ENCODE measurements at regions not wholly inside any gene's neighbourhood (a gene's known extent, or its start where the extent isn't known, plus 50 kb on each side); places are given as distances from the start of the nearest gene placed in this dataset.

GRCh38 chr11:56852131-56852530 lies 103.6 kb upstream of the OR9G4 start:
- Histone ChIP-seq H4K20me1 (ENCODE audit: insufficient read depth, low read length) (no peaks in the 10 kb centered on the region), H3K4me1 (ENCODE audit: low read length) (no peaks in the 10 kb centered on the region), H2AFZ (ENCODE audit: low read depth, low read length) (no peak overlapping the region), H3K36me3 (replicated peaks; ENCODE audit: low read depth, low read length) (no peaks in the 10 kb centered on the region), H3K9me3 (ENCODE audit: insufficient read depth, low read length) (no peaks in the 10 kb centered on the region), H3K4me3 (ENCODE audit: low read length) (no peak overlapping the region), H3K27me3 (ENCODE audit: low read depth, low read length) (no peaks in the 10 kb centered on the region), H3K27ac (ENCODE audit: low read length) (no peak overlapping the region), H3K4me2 (ENCODE audit: low read length) (no peak overlapping the region), H3K9ac (ENCODE audit: low read length) (no peak overlapping the region), H3K79me2 (ENCODE audit: low read length) (no peaks in the 10 kb centered on the region)
- TF ChIP-seq EZH2phosphoT487 (IDR thresholded peaks at IDR 0.05; ENCODE audit: low read depth) (no peak), CTCF (IDR thresholded peaks at IDR 0.05; ENCODE audit: low read depth, low read length) (no peak)

GRCh38 chr11:56849852-56850251 lies 101.4 kb upstream of the OR9G4 start:
- Histone ChIP-seq H3K4me2 (ENCODE audit: low read length) (no peak overlapping the region), H2AFZ (ENCODE audit: low read depth, low read length) (no peak overlapping the region), H3K27ac (ENCODE audit: low read length) (no peak overlapping the region), H3K9ac (ENCODE audit: low read length) (no peak overlapping the region), H3K36me3 (replicated peaks; ENCODE audit: low read depth, low read length) (no peaks in the 10 kb centered on the region), H3K4me3 (ENCODE audit: low read length) (no peak overlapping the region), H3K9me3 (ENCODE audit: insufficient read depth, low read length) (no peaks in the 10 kb centered on the region), H3K4me1 (ENCODE audit: low read length) (no peaks in the 10 kb centered on the region), H3K79me2 (ENCODE audit: low read length) (no peaks in the 10 kb centered on the region), H4K20me1 (ENCODE audit: insufficient read depth, low read length) (no peaks in the 10 kb centered on the region), H3K27me3 (ENCODE audit: low read depth, low read length) (no peaks in the 10 kb centered on the region)
- TF ChIP-seq EZH2phosphoT487 (IDR thresholded peaks at IDR 0.05; ENCODE audit: low read depth) (no peak), CTCF (IDR thresholded peaks at IDR 0.05; ENCODE audit: low read depth, low read length) (no peak)

GRCh38 chr11:56849250-56849649 lies 100.8 kb upstream of the OR9G4 start:
- Histone ChIP-seq H3K9me3 (ENCODE audit: insufficient read depth, low read length) (no peaks in the 10 kb centered on the region), H3K36me3 (replicated peaks; ENCODE audit: low read depth, low read length) (no peaks in the 10 kb centered on the region), H2AFZ (ENCODE audit: low read depth, low read length) (no peak overlapping the region), H3K9ac (ENCODE audit: low read length) (no peak overlapping the region), H3K27me3 (ENCODE audit: low read depth, low read length) (no peaks in the 10 kb centered on the region), H3K27ac (ENCODE audit: low read length) (no peak overlapping the region), H3K4me2 (ENCODE audit: low read length) (no peak overlapping the region), H3K4me3 (ENCODE audit: low read length) (no peak overlapping the region), H3K79me2 (ENCODE audit: low read length) (no peaks in the 10 kb centered on the region), H3K4me1 (ENCODE audit: low read length) (no peaks in the 10 kb centered on the region; the same call in 1 of the 2 replicates), H4K20me1 (ENCODE audit: insufficient read depth, low read length) (no peaks in the 10 kb centered on the region)
- no peak for TF ChIP-seq CTCF (IDR thresholded peaks at IDR 0.05; ENCODE audit: low read depth, low read length)
- no peak for TF ChIP-seq EZH2phosphoT487 (IDR thresholded peaks at IDR 0.05; ENCODE audit: low read depth)

- H4K20me1 ChIP-seq (ENCODE audit: insufficient read depth, low read length), result no peaks in the 10 kb centered on the region
- no peak overlapping the region for H3K4me3 ChIP-seq (ENCODE audit: low read length)
- no peak overlapping the region for H3K9ac ChIP-seq (ENCODE audit: low read length)
- no peaks in the 10 kb centered on the region for H3K9me3 ChIP-seq (ENCODE audit: insufficient read depth, low read length)
- no peak overlapping the region for H3K4me2 ChIP-seq (ENCODE audit: low read length)
- H3K27me3 ChIP-seq (ENCODE audit: low read depth, low read length), result no peaks in the 10 kb centered on the region
- TF ChIP-seq CTCF (IDR thresholded peaks at IDR 0.05; ENCODE audit: low read depth, low read length) (no peak), EZH2phosphoT487 (IDR thresholded peaks at IDR 0.05; ENCODE audit: low read depth) (no peak)
- no peak overlapping the region for H3K27ac ChIP-seq (ENCODE audit: low read length)
- H3K36me3 ChIP-seq (replicated peaks; ENCODE audit: low read depth, low read length), result no peaks in the 10 kb centered on the region
- no peaks in the 10 kb centered on the region for H3K79me2 ChIP-seq (ENCODE audit: low read length)
- H3K4me1 ChIP-seq (ENCODE audit: low read length), result peaks cover 9% of the 10 kb centered on the region
- H2AFZ ChIP-seq (ENCODE audit: low read depth, low read length), result no peak overlapping the region
These were observed 99.8 kb upstream of the OR9G4 start for GRCh38 chr11:56848141-56848809.
